ENCODE measurements at regions not wholly inside any gene's neighbourhood (a gene's known extent, or its start where the extent isn't known, plus 50 kb on each side); places are given as distances from the start of the nearest gene placed in this dataset.
"Not testable (repeated sequence)": the region's sequence is repeated elsewhere in the genome, so short reads cannot be mapped to it uniquely, and the experiment has no call there.

- no peak for TF ChIP-seq CTCF (conservative IDR thresholded peaks at IDR 0.05; ENCODE audit: low read length)
- H3K4me3 ChIP-seq (ENCODE audit: low read length), result no peak overlapping the region
- DNase-seq (ENCODE audit: low read depth), result no peak
Measured at GRCh38 chr16:61465285-61465684, 571.0 kb downstream of the CDH8 start.

DNA sequence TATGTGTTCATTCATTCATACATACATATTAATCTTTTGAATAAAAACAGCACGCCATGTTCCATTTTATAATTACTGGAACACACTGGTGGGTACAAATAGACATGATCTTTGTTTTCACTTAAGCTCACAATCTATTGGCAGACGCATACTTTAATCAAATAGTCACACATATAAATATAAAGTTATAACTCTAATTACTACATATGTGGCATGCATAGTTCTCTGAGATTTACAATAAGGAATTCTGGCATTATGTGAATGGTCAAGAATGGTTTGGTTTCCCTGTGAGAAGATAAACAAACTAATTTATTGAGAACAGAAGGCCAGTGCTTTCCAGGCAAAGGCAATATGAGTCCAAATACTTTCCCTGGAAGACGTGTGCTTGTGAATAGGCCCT is 576.2 kb downstream of the CDH8 start:
- TF ChIP-seq CTCF (conservative IDR thresholded peaks at IDR 0.05; ENCODE audit: low read length), result no peak
- no peak overlapping the region for H3K4me3 ChIP-seq (ENCODE audit: low read length)
- no peak for DNase-seq (ENCODE audit: low read depth)

- TF ChIP-seq CTCF (conservative IDR thresholded peaks at IDR 0.05; ENCODE audit: low read length), result no peak
- no peak for DNase-seq (ENCODE audit: low read depth)
- no peak overlapping the region for H3K4me3 ChIP-seq (ENCODE audit: low read length)
Measured at GRCh38 chr16:61435346-61435745, 600.9 kb downstream of the CDH8 start.

GRCh38 chr16:61432421-61432820 is 603.8 kb downstream of the CDH8 start:
- DNase-seq (ENCODE audit: low read depth), result peak; percentile 2
- no peak for TF ChIP-seq CTCF (conservative IDR thresholded peaks at IDR 0.05; ENCODE audit: low read length)
- H3K4me3 ChIP-seq (ENCODE audit: low read length), result no peak overlapping the region

GRCh38 chr16:61421111-61421510 is 615.1 kb downstream of the CDH8 start:
- TF ChIP-seq CTCF (conservative IDR thresholded peaks at IDR 0.05; ENCODE audit: low read length), result no peak
- DNase-seq (ENCODE audit: low read depth), result no peak
- H3K4me3 ChIP-seq (ENCODE audit: low read length), result no peak overlapping the region

- H3K4me3 ChIP-seq (ENCODE audit: low read length), result no peak overlapping the region
- TF ChIP-seq CTCF (conservative IDR thresholded peaks at IDR 0.05; ENCODE audit: low read length), result no peak
- no peak for DNase-seq (ENCODE audit: low read depth)
Measured at GRCh38 chr16:61419791-61420190, 616.4 kb downstream of the CDH8 start.

GRCh38 chr16:61418802-61419201 is 617.4 kb downstream of the CDH8 start:
- DNase-seq (ENCODE audit: low read depth), result not testable (repeated sequence)

DNA sequence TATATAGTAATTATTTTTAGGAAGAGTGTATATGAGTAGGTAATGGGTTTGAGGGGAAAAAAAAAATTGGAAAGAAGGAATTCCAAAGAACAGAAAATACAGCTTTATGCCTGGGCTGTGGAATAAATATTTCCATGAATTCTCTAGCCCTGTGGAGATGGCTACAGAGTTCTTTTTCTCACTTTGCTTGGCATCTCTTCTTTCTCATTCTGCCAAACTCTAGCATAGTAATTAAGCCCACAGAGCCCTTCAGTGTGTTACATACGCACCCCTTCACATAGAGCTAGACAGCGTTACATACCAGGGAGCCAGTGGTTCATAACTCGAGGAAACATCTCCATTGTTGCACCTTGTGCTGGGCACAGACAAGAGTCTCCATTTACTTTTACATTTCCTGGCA is 621.1 kb downstream of the CDH8 start:
- no peak for DNase-seq (ENCODE audit: low read depth)
- no peak overlapping the region for H3K4me3 ChIP-seq (ENCODE audit: low read length)
- no peak for TF ChIP-seq CTCF (conservative IDR thresholded peaks at IDR 0.05; ENCODE audit: low read length)

More at GRCh38 chr16:61418802-61419201, 617.4 kb downstream of the CDH8 start:
- not testable (repeated sequence) for H3K4me3 ChIP-seq (ENCODE audit: low read length)

Measured in AG10803 (cell line).